AG04449 (cell line): ENCODE measurements at regions not wholly inside any gene's neighbourhood (a gene's known extent, or its start where the extent isn't known, plus 50 kb on each side); places are given as distances from the start of the nearest gene placed in this dataset.

Experiments
- CTCF ChIA-PET: fragments of 350-600 bp; formaldehyde crosslinking; extraction: SDS; loops from one replicate; lab custom pipeline; 2021; ENCODE audit warnings: antibody characterized with exemption; lab: Yijun Ruan, JAX
- POLR2A ChIA-PET: fragments of 400-600, 350-600 bp; formaldehyde crosslinking; extraction: SDS; loops from one replicate; lab custom pipeline; 2020; ENCODE audit warnings: antibody characterized with exemption, inconsistent platforms; lab: Yijun Ruan, JAX
- DNase-seq: peaks from one replicate; pipeline ENCODE4 v3.0.0-alpha.2; 2010; ENCODE audit warnings: low read depth, low spot score
- H3K4me3 ChIP-seq: 2 replicates; pipeline ENCODE4 v1.5.1; 2011; ENCODE audit warnings: low read depth, mild to moderate bottlenecking, control low read depth, low read length
- CTCF ChIP-seq: IDR thresholded peaks from one replicate; pipeline ENCODE4 v1.5.1; 2011; ENCODE audit warnings: mild to moderate bottlenecking, moderate library complexity, low read length, control low read depth, inconsistent platforms; ENCODE audit not compliant: insufficient read depth; ENCODE audit errors: missing control alignments

- no peak for DNase-seq
- no peak for TF ChIP-seq CTCF
- POLR2A ChIA-PET: no interaction called here
- no peak overlapping the region for H3K4me3 ChIP-seq
- CTCF ChIA-PET: no interaction called here
Observed at GRCh38 chr1:218573925-218574324, 228.8 kb downstream of the TGFB2 start.

DNA sequence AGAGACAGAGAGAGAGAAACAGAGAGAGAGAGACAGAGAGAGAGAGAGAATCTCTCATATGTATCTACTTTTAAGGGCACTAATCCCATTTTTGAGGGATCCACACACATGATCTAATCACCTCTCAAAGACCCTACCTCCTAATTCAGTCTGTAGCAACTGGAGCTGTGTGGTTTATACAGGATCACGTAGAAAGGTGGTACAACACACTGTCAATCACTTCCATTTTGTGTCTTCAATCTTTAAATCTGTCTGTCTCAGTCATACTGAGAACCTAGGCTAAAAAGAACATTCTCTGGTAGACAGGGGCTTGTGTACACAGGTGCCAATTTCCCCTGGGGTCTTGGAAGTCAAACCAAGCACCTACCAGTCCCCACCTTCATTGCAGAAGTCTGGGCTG lies 229.9 kb downstream of the TGFB2 start:
- CTCF ChIA-PET: no interaction called here
- DNase-seq: no peak
- TF ChIP-seq CTCF: no peak
- POLR2A ChIA-PET: no interaction called here
- H3K4me3 ChIP-seq: no peak overlapping the region

DNA sequence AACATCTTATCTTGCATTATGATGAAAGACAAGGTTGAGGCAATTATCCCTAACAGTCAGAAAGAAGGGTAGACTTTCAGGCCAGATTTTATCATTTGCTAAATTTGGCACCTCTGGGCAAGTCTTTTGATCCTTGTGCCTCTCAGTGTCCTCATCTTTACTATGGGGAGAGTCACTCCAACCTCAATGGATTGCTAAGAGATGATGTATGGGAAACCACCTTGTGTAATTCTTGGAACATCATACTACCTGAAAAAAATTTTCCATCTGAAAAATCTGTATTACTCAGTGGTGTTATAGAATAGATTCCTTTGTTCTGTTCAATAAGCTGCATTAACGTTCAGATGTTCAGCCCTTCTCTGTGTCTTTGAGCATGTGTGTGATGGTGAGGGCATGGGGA lies 230.7 kb downstream of the TGFB2 start:
- no peak overlapping the region for H3K4me3 ChIP-seq
- ChIA-PET POLR2A (no interaction called here), CTCF (interaction anchor here (1.4 kb wide), 1 partner anchor 12 kb away, joined by 3 read pairs; no protein-coding TSS in a partner anchor)
- TF ChIP-seq CTCF: no peak
- DNase-seq: no peak

DNA sequence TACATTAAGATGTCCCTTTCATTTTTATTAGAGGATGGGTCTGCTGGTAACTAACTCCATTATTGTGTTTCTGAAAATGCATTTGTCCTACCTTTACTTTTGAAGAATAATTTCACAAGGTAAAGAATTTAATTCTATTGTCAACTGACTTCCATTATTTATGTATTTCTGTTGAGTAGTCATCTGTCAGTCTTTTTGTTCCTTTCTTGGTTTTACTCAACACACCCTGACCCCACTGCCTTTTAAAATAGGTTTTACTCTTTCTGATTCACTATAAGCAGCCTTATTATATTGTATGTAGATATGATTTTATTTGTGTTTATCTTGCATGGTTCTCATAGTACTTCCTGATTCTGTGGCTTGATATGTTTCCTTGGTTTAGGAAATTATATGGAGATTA lies 237.5 kb downstream of the TGFB2 start:
- no peak overlapping the region for H3K4me3 ChIP-seq
- ChIA-PET POLR2A (no interaction called here), CTCF (no interaction called here)
- no peak for TF ChIP-seq CTCF
- no peak for DNase-seq

GRCh38 chr1:218584418-218585155 lies 239.5 kb downstream of the TGFB2 start:
- ChIA-PET CTCF (no interaction called here), POLR2A (no interaction called here)
- no peak for TF ChIP-seq CTCF
- H3K4me3 ChIP-seq: no peak overlapping the region
- no peak for DNase-seq

DNA sequence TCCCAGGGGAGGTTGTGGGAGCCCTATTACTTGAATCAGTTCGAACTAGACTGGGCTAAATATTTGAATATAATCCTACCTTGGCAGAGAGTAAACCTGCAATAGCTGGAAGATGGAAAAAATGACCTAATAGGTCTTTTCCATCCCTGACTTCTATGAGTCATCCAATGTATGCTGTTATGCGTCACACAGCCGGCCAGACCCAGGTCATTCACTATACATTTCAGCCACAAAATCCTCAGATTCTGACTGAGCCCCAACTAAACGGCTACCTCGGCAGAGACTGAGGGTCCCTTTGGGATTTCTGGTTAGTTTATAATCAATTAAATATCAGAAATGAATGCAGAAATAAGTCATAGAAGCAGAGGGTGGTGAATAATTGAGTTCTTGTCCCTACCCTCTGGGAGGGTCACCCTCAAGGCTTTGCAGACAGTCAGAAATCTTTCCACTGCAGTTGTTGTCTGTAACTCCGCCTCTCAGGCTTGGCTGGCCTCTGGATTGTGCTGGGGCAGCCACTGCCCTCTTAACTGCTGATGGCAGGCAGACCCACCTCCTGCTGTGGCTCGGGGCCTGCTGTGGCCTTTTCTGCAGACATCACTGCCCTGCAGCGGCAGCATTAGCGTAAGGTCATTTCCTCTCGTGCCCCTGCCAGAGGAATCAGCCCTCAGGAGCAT lies 240.5 kb downstream of the TGFB2 start:
- peak; percentile 29 for DNase-seq
- POLR2A ChIA-PET: no interaction called here
- no peak for TF ChIP-seq CTCF
- no peak overlapping the region for H3K4me3 ChIP-seq
- CTCF ChIA-PET: no interaction called here
